BLaER1 (cell line): ENCODE measurements at regions not wholly inside any gene's neighbourhood (a gene's known extent, or its start where the extent isn't known, plus 50 kb on each side); places are given as distances from the start of the nearest gene placed in this dataset.

Experiments used
- H3K27ac ChIP-seq: shearing (Covaris generic); formaldehyde crosslinking; 2 replicates; pipeline ENCODE4 v1.8.1; 2022
- H3K27me3 ChIP-seq: shearing (Covaris generic); formaldehyde crosslinking; 2 replicates; pipeline ENCODE4 v1.8.1; 2022
- H3K36me3 ChIP-seq: shearing (Covaris generic); formaldehyde crosslinking; 2 replicates; pipeline ENCODE4 v1.8.1; 2022
- H3K4me1 ChIP-seq: shearing (Covaris generic); formaldehyde crosslinking; 2 replicates; pipeline ENCODE4 v1.8.1; 2022
- H3K4me2 ChIP-seq: shearing (Covaris generic); formaldehyde crosslinking; 2 replicates; pipeline ENCODE4 v1.8.1; 2022
- H3K4me3 ChIP-seq: shearing (Covaris generic); formaldehyde crosslinking; 2 replicates; pipeline ENCODE4 v1.8.1; 2022
- H3K9ac ChIP-seq: shearing (Covaris generic); formaldehyde crosslinking; 2 replicates; pipeline ENCODE4 v1.8.1; 2022
- H3K9me3 ChIP-seq: shearing (Covaris generic); formaldehyde crosslinking; 2 replicates; pipeline ENCODE4 v1.8.1; 2022
- H4K20me1 ChIP-seq: shearing (Covaris generic); formaldehyde crosslinking; 2 replicates; pipeline ENCODE4 v1.8.1; 2022
- Cebpa-rat ChIP-seq: shearing (Covaris generic); IDR thresholded peaks from 2 replicates; pipeline ENCODE4 v1.8.1; 2022

- no peak for TF ChIP-seq Cebpa-rat
- Histone ChIP-seq H3K4me3 (no peak overlapping the region), H3K4me1 (peaks cover 5% of the 10 kb centered on the region; the same call in 1 of the 2 replicates), H3K27me3 (no peaks in the 10 kb centered on the region), H3K4me2 (no peak overlapping the region), H3K9ac (no peak overlapping the region), H3K9me3 (no peaks in the 10 kb centered on the region), H3K36me3 (no peaks in the 10 kb centered on the region), H4K20me1 (no peaks in the 10 kb centered on the region), H3K27ac (no peak overlapping the region)
Measured at GRCh38 chr9:108119530-108120113, 630.1 kb upstream of the KLF4 start.

GRCh38 chr9:108117795-108118194 lies 628.2 kb upstream of the KLF4 start:
- Histone ChIP-seq H3K4me2 (no peak overlapping the region), H3K27ac (no peak overlapping the region), H3K27me3 (no peaks in the 10 kb centered on the region), H4K20me1 (no peaks in the 10 kb centered on the region), H3K9ac (no peak overlapping the region), H3K4me3 (no peak overlapping the region), H3K4me1 (no peaks in the 10 kb centered on the region), H3K9me3 (no peaks in the 10 kb centered on the region), H3K36me3 (no peaks in the 10 kb centered on the region)
- no peak for TF ChIP-seq Cebpa-rat

GRCh38 chr9:108117306-108117705 lies 627.7 kb upstream of the KLF4 start:
- Histone ChIP-seq H3K4me2 (no peak overlapping the region), H3K27me3 (no peaks in the 10 kb centered on the region), H3K4me3 (no peak overlapping the region), H4K20me1 (no peaks in the 10 kb centered on the region), H3K9ac (no peak overlapping the region), H3K27ac (no peak overlapping the region), H3K4me1 (no peaks in the 10 kb centered on the region), H3K36me3 (no peaks in the 10 kb centered on the region), H3K9me3 (no peaks in the 10 kb centered on the region)
- no peak for TF ChIP-seq Cebpa-rat

GRCh38 chr9:108113596-108113995 lies 624.0 kb upstream of the KLF4 start:
- Histone ChIP-seq H3K4me3 (no peak overlapping the region), H3K4me1 (no peaks in the 10 kb centered on the region), H3K27me3 (no peaks in the 10 kb centered on the region), H3K36me3 (no peaks in the 10 kb centered on the region), H4K20me1 (no peaks in the 10 kb centered on the region), H3K4me2 (no peak overlapping the region), H3K9me3 (no peaks in the 10 kb centered on the region), H3K9ac (no peak overlapping the region), H3K27ac (no peak overlapping the region)
- no peak for TF ChIP-seq Cebpa-rat

GRCh38 chr9:108109927-108110690 lies 620.5 kb upstream of the KLF4 start:
- H3K27me3 ChIP-seq, result no peaks in the 10 kb centered on the region
- no peaks in the 10 kb centered on the region for H3K4me1 ChIP-seq
- H3K27ac ChIP-seq, result no peak overlapping the region
- no peak overlapping the region for H3K9ac ChIP-seq
- H3K9me3 ChIP-seq, result no peaks in the 10 kb centered on the region
- no peak for TF ChIP-seq Cebpa-rat
- H3K4me3 ChIP-seq, result no peak overlapping the region
- no peaks in the 10 kb centered on the region for H3K36me3 ChIP-seq
- H3K4me2 ChIP-seq, result no peak overlapping the region
- H4K20me1 ChIP-seq, result no peaks in the 10 kb centered on the region

- no peaks in the 10 kb centered on the region for H4K20me1 ChIP-seq
- no peaks in the 10 kb centered on the region for H3K9me3 ChIP-seq
- H3K4me1 ChIP-seq, result no peaks in the 10 kb centered on the region
- no peaks in the 10 kb centered on the region for H3K36me3 ChIP-seq
- no peak overlapping the region for H3K27ac ChIP-seq
- H3K9ac ChIP-seq, result no peak overlapping the region
- H3K4me2 ChIP-seq, result no peak overlapping the region
- H3K27me3 ChIP-seq, result no peaks in the 10 kb centered on the region
- H3K4me3 ChIP-seq, result no peak overlapping the region
- TF ChIP-seq Cebpa-rat, result no peak
Measured at GRCh38 chr9:108108852-108109448, 619.4 kb upstream of the KLF4 start.

GRCh38 chr9:108108280-108108851 lies 618.8 kb upstream of the KLF4 start:
- Histone ChIP-seq H3K4me1 (no peaks in the 10 kb centered on the region), H3K9ac (no peak overlapping the region), H3K36me3 (no peaks in the 10 kb centered on the region), H3K27me3 (no peaks in the 10 kb centered on the region), H3K4me3 (no peak overlapping the region), H3K27ac (no peak overlapping the region), H3K9me3 (no peaks in the 10 kb centered on the region), H4K20me1 (no peaks in the 10 kb centered on the region), H3K4me2 (no peak overlapping the region)
- TF ChIP-seq Cebpa-rat, result no peak

GRCh38 chr9:108105885-108106284 lies 616.3 kb upstream of the KLF4 start:
- Histone ChIP-seq H3K4me3 (no peak overlapping the region), H3K27ac (no peak overlapping the region), H3K9ac (no peak overlapping the region), H3K4me1 (no peaks in the 10 kb centered on the region), H3K4me2 (no peak overlapping the region), H3K9me3 (no peaks in the 10 kb centered on the region), H3K27me3 (no peaks in the 10 kb centered on the region), H4K20me1 (no peaks in the 10 kb centered on the region), H3K36me3 (no peaks in the 10 kb centered on the region)
- no peak for TF ChIP-seq Cebpa-rat

- Histone ChIP-seq H3K27ac (no peak overlapping the region), H3K4me1 (no peaks in the 10 kb centered on the region), H3K9me3 (no peaks in the 10 kb centered on the region), H4K20me1 (no peaks in the 10 kb centered on the region), H3K9ac (no peak overlapping the region), H3K4me3 (no peak overlapping the region), H3K36me3 (no peaks in the 10 kb centered on the region), H3K4me2 (no peak overlapping the region), H3K27me3 (no peaks in the 10 kb centered on the region)
- TF ChIP-seq Cebpa-rat, result no peak
Measured at GRCh38 chr9:108104991-108105390, 615.4 kb upstream of the KLF4 start.
